A673 (cell line): ENCODE measurements at regions not wholly inside any gene's neighbourhood (a gene's known extent, or its start where the extent isn't known, plus 50 kb on each side); places are given as distances from the start of the nearest gene placed in this dataset.

Experiments
- EZH2 ChIP-seq: fragments of 200-600 bp; sonication (generic); IDR thresholded peaks from 2 replicates; pipeline ENCODE4 v1.6.1; 2017; ENCODE audit warnings: borderline replicate concordance, low read depth, mild to moderate bottlenecking, mixed read lengths, antibody characterized with exemption, low read length; ENCODE audit not compliant: poor library complexity, severe bottlenecking
- TF ChIP-seq, protein P1 (sequence below): fragments of 300-800, 200-600 bp; sonication (generic); conservative IDR thresholded peaks from 2 replicates; pipeline ENCODE4 v1.5.1; 2017; ENCODE audit warnings: low read depth, mild to moderate bottlenecking, antibody characterized with exemption, low read length, moderate library complexity, mixed read lengths

DNA sequence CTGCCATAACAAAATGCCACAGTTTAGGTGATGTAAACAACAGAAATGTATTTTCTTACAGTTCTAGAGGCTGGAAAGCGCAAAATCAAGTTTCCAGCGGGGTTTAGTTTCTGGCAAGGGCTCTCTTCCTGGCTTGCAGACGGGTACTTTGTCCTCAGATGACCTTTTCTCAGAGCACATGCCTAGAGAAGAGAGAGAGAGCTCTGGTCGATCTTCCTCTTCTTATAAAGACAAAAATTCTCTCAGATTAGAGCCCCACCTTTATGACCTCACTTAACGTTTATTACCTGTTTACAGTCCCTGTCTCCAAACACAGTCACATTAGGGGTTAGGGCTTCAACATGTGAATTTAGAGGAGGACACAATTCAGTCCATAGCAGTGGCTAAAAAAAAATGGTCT, 119.7 kb downstream of the CETN3 start:
- TF ChIP-seq, protein P1, sequence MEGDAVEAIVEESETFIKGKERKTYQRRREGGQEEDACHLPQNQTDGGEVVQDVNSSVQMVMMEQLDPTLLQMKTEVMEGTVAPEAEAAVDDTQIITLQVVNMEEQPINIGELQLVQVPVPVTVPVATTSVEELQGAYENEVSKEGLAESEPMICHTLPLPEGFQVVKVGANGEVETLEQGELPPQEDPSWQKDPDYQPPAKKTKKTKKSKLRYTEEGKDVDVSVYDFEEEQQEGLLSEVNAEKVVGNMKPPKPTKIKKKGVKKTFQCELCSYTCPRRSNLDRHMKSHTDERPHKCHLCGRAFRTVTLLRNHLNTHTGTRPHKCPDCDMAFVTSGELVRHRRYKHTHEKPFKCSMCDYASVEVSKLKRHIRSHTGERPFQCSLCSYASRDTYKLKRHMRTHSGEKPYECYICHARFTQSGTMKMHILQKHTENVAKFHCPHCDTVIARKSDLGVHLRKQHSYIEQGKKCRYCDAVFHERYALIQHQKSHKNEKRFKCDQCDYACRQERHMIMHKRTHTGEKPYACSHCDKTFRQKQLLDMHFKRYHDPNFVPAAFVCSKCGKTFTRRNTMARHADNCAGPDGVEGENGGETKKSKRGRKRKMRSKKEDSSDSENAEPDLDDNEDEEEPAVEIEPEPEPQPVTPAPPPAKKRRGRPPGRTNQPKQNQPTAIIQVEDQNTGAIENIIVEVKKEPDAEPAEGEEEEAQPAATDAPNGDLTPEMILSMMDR = no peak
- no peak for TF ChIP-seq EZH2
